ENCODE measurements at regions not wholly inside any gene's neighbourhood (a gene's known extent, or its start where the extent isn't known, plus 50 kb on each side); places are given as distances from the start of the nearest gene placed in this dataset.

GRCh38 chr12:30012816-30013450, 229.2 kb upstream of the TMTC1 start:
- no peak for DNase-seq

GRCh38 chr12:30010071-30011052, 226.6 kb upstream of the TMTC1 start:
- no peak for DNase-seq

- DNase-seq: no peak
Measured at GRCh38 chr12:30006021-30006420, 222.3 kb upstream of the TMTC1 start.

- no peak for DNase-seq
Measured at GRCh38 chr12:30003321-30003720, 219.6 kb upstream of the TMTC1 start.

GRCh38 chr12:30002677-30003076, 218.9 kb upstream of the TMTC1 start:
- DNase-seq: no peak

GRCh38 chr12:30000401-30000800, 216.7 kb upstream of the TMTC1 start:
- DNase-seq: no peak

- DNase-seq: no peak
Measured at GRCh38 chr12:29996993-29997392, 213.3 kb upstream of the TMTC1 start.

GRCh38 chr12:29992366-29992765, 208.6 kb upstream of the TMTC1 start:
- no peak for DNase-seq

- no peak for DNase-seq
Measured at GRCh38 chr12:29991924-29992323, 208.2 kb upstream of the TMTC1 start.

GRCh38 chr12:29990971-29991370, 207.2 kb upstream of the TMTC1 start:
- no peak for DNase-seq

GRCh38 chr12:29983851-29984250, 200.1 kb upstream of the TMTC1 start:
- DNase-seq: no peak

- peak; percentile 2 for DNase-seq
Measured at GRCh38 chr12:29980304-29980703, 196.6 kb upstream of the TMTC1 start.

- no peak for DNase-seq
Measured at GRCh38 chr12:29971446-29971845, 187.7 kb upstream of the TMTC1 start.

GRCh38 chr12:29970501-29970900, 186.8 kb upstream of the TMTC1 start:
- DNase-seq: no peak

GRCh38 chr12:29962276-29963035, 178.7 kb upstream of the TMTC1 start:
- DNase-seq: no peak

- no peak for DNase-seq
Measured at GRCh38 chr12:29961231-29961630, 177.5 kb upstream of the TMTC1 start.

GRCh38 chr12:29960122-29960521, 176.4 kb upstream of the TMTC1 start:
- DNase-seq: no peak

GRCh38 chr12:29957835-29958234, 174.1 kb upstream of the TMTC1 start:
- DNase-seq: no peak

GRCh38 chr12:29945904-29946303, 162.2 kb upstream of the TMTC1 start:
- DNase-seq: no peak

GRCh38 chr12:29944269-29945000, 160.7 kb upstream of the TMTC1 start:
- DNase-seq: no peak

- no peak for DNase-seq
Measured at GRCh38 chr12:29943683-29944082, 159.9 kb upstream of the TMTC1 start.

GRCh38 chr12:29940811-29941210, 157.1 kb upstream of the TMTC1 start:
- no peak for DNase-seq

- no peak for DNase-seq
Measured at GRCh38 chr12:29930503-29930902, 146.8 kb upstream of the TMTC1 start.

Measured in activated CD4-positive, alpha-beta T cell treated with anti-CD3 and anti-CD28 coated beads, Interleukin-2, amount 50 U/mL, for 16 hours (primary cell).